ENCODE measurements at regions not wholly inside any gene's neighbourhood (a gene's known extent, or its start where the extent isn't known, plus 50 kb on each side); places are given as distances from the start of the nearest gene placed in this dataset.

GRCh38 chr10:128473911-128474310 is 347.7 kb upstream of the MKI67 start:
- no peak overlapping the region for H3K4me3 ChIP-seq (ENCODE audit: low read length)
- no peaks in the 10 kb centered on the region for H3K4me1 ChIP-seq (ENCODE audit: control insufficient read depth, insufficient read depth, low read length)
- H3K9me3 ChIP-seq (replicated peaks; ENCODE audit: low read length): peaks cover 17% of the 10 kb centered on the region
- H3K36me3 ChIP-seq (ENCODE audit: insufficient read depth, low read length): no peaks in the 10 kb centered on the region
- H3K27me3 ChIP-seq (ENCODE audit: control insufficient read depth, insufficient read depth, low read length): no peaks in the 10 kb centered on the region
- no peak overlapping the region for H3K4me2 ChIP-seq (ENCODE audit: low read length)
- H3K9ac ChIP-seq (ENCODE audit: low read depth, low read length): no peak overlapping the region

- H3K9ac ChIP-seq (ENCODE audit: low read depth, low read length): no peak overlapping the region
Observed at GRCh38 chr10:128474571-128474970, 348.3 kb upstream of the MKI67 start.

GRCh38 chr10:128475686-128476367 is 349.6 kb upstream of the MKI67 start:
- Histone ChIP-seq H3K9me3 (replicated peaks; ENCODE audit: low read length) (peaks cover 19% of the 10 kb centered on the region), H3K36me3 (ENCODE audit: insufficient read depth, low read length) (no peaks in the 10 kb centered on the region), H3K4me3 (ENCODE audit: low read length) (no peak overlapping the region), H3K27me3 (ENCODE audit: control insufficient read depth, insufficient read depth, low read length) (no peaks in the 10 kb centered on the region), H3K9ac (ENCODE audit: low read depth, low read length) (no peak overlapping the region), H3K4me1 (ENCODE audit: control insufficient read depth, insufficient read depth, low read length) (no peaks in the 10 kb centered on the region), H3K4me2 (ENCODE audit: low read length) (no peak overlapping the region)

More at GRCh38 chr10:128474571-128474970, 348.3 kb upstream of the MKI67 start:
- Histone ChIP-seq H3K4me2 (ENCODE audit: low read length) (no peak overlapping the region), H3K4me3 (ENCODE audit: low read length) (no peak overlapping the region), H3K27me3 (ENCODE audit: control insufficient read depth, insufficient read depth, low read length) (no peaks in the 10 kb centered on the region), H3K4me1 (ENCODE audit: control insufficient read depth, insufficient read depth, low read length) (no peaks in the 10 kb centered on the region), H3K9me3 (replicated peaks; ENCODE audit: low read length) (peaks cover 19% of the 10 kb centered on the region), H3K36me3 (ENCODE audit: insufficient read depth, low read length) (no peaks in the 10 kb centered on the region)

GRCh38 chr10:128476368-128476725 is 350.1 kb upstream of the MKI67 start:
- H3K9ac ChIP-seq (ENCODE audit: low read depth, low read length): no peak overlapping the region
- H3K4me3 ChIP-seq (ENCODE audit: low read length): no peak overlapping the region
- H3K4me2 ChIP-seq (ENCODE audit: low read length): no peak overlapping the region
- no peaks in the 10 kb centered on the region for H3K36me3 ChIP-seq (ENCODE audit: insufficient read depth, low read length)
- H3K9me3 ChIP-seq (replicated peaks; ENCODE audit: low read length): peaks cover 17% of the 10 kb centered on the region
- no peaks in the 10 kb centered on the region for H3K4me1 ChIP-seq (ENCODE audit: control insufficient read depth, insufficient read depth, low read length)
- H3K27me3 ChIP-seq (ENCODE audit: control insufficient read depth, insufficient read depth, low read length): no peaks in the 10 kb centered on the region

- Histone ChIP-seq H3K4me2 (ENCODE audit: low read length) (no peak overlapping the region), H3K9me3 (replicated peaks; ENCODE audit: low read length) (peaks cover 16% of the 10 kb centered on the region), H3K36me3 (ENCODE audit: insufficient read depth, low read length) (no peaks in the 10 kb centered on the region), H3K4me3 (ENCODE audit: low read length) (no peak overlapping the region), H3K9ac (ENCODE audit: low read depth, low read length) (no peak overlapping the region), H3K27me3 (ENCODE audit: control insufficient read depth, insufficient read depth, low read length) (no peaks in the 10 kb centered on the region), H3K4me1 (ENCODE audit: control insufficient read depth, insufficient read depth, low read length) (no peaks in the 10 kb centered on the region)
Observed at GRCh38 chr10:128476845-128477244, 350.6 kb upstream of the MKI67 start.

- no peak overlapping the region for H3K4me2 ChIP-seq (ENCODE audit: low read length)
- H3K9me3 ChIP-seq (replicated peaks; ENCODE audit: low read length): peaks cover 17% of the 10 kb centered on the region
Observed at GRCh38 chr10:128480601-128481000, 354.4 kb upstream of the MKI67 start.

GRCh38 chr10:128481152-128481840 is 355.1 kb upstream of the MKI67 start:
- no peaks in the 10 kb centered on the region for H3K4me1 ChIP-seq (ENCODE audit: control insufficient read depth, insufficient read depth, low read length)
- H3K9me3 ChIP-seq (replicated peaks; ENCODE audit: low read length): peaks cover 21% of the 10 kb centered on the region
- no peaks in the 10 kb centered on the region for H3K36me3 ChIP-seq (ENCODE audit: insufficient read depth, low read length)
- H3K4me2 ChIP-seq (ENCODE audit: low read length): no peak overlapping the region
- H3K27me3 ChIP-seq (ENCODE audit: control insufficient read depth, insufficient read depth, low read length): no peaks in the 10 kb centered on the region
- no peak overlapping the region for H3K9ac ChIP-seq (ENCODE audit: low read depth, low read length)
- no peak overlapping the region for H3K4me3 ChIP-seq (ENCODE audit: low read length)

More at GRCh38 chr10:128480601-128481000, 354.4 kb upstream of the MKI67 start:
- no peaks in the 10 kb centered on the region for H3K27me3 ChIP-seq (ENCODE audit: control insufficient read depth, insufficient read depth, low read length)
- no peak overlapping the region for H3K9ac ChIP-seq (ENCODE audit: low read depth, low read length)
- no peaks in the 10 kb centered on the region for H3K36me3 ChIP-seq (ENCODE audit: insufficient read depth, low read length)
- no peaks in the 10 kb centered on the region for H3K4me1 ChIP-seq (ENCODE audit: control insufficient read depth, insufficient read depth, low read length)
- H3K4me3 ChIP-seq (ENCODE audit: low read length): no peak overlapping the region

GRCh38 chr10:128482052-128482451 is 355.8 kb upstream of the MKI67 start:
- H3K4me1 ChIP-seq (ENCODE audit: control insufficient read depth, insufficient read depth, low read length): no peaks in the 10 kb centered on the region
- H3K4me2 ChIP-seq (ENCODE audit: low read length): no peak overlapping the region
- H3K9ac ChIP-seq (ENCODE audit: low read depth, low read length): no peak overlapping the region
- H3K9me3 ChIP-seq (replicated peaks; ENCODE audit: low read length): peaks cover 21% of the 10 kb centered on the region
- no peak overlapping the region for H3K4me3 ChIP-seq (ENCODE audit: low read length)
- no peaks in the 10 kb centered on the region for H3K27me3 ChIP-seq (ENCODE audit: control insufficient read depth, insufficient read depth, low read length)
- no peaks in the 10 kb centered on the region for H3K36me3 ChIP-seq (ENCODE audit: insufficient read depth, low read length)

- H3K9me3 ChIP-seq (replicated peaks; ENCODE audit: low read length): peaks cover 29% of the 10 kb centered on the region
- no peak overlapping the region for H3K9ac ChIP-seq (ENCODE audit: low read depth, low read length)
- no peaks in the 10 kb centered on the region for H3K4me1 ChIP-seq (ENCODE audit: control insufficient read depth, insufficient read depth, low read length)
- H3K27me3 ChIP-seq (ENCODE audit: control insufficient read depth, insufficient read depth, low read length): no peaks in the 10 kb centered on the region
- H3K4me3 ChIP-seq (ENCODE audit: low read length): no peak overlapping the region
- H3K4me2 ChIP-seq (ENCODE audit: low read length): no peak overlapping the region
- H3K36me3 ChIP-seq (ENCODE audit: insufficient read depth, low read length): no peaks in the 10 kb centered on the region
Observed at GRCh38 chr10:128483216-128483615, 357.0 kb upstream of the MKI67 start.

- H3K4me1 ChIP-seq (ENCODE audit: control insufficient read depth, insufficient read depth, low read length): no peaks in the 10 kb centered on the region
- H3K4me3 ChIP-seq (ENCODE audit: low read length): no peak overlapping the region
- H3K9me3 ChIP-seq (replicated peaks; ENCODE audit: low read length): peaks cover 24% of the 10 kb centered on the region
- H3K9ac ChIP-seq (ENCODE audit: low read depth, low read length): no peak overlapping the region
- no peaks in the 10 kb centered on the region for H3K27me3 ChIP-seq (ENCODE audit: control insufficient read depth, insufficient read depth, low read length)
- no peaks in the 10 kb centered on the region for H3K36me3 ChIP-seq (ENCODE audit: insufficient read depth, low read length)
- no peak overlapping the region for H3K4me2 ChIP-seq (ENCODE audit: low read length)
Observed at GRCh38 chr10:128484041-128484440, 357.8 kb upstream of the MKI67 start.

- Histone ChIP-seq H3K9me3 (replicated peaks; ENCODE audit: low read length) (peaks cover 29% of the 10 kb centered on the region), H3K4me1 (ENCODE audit: control insufficient read depth, insufficient read depth, low read length) (no peaks in the 10 kb centered on the region)
Observed at GRCh38 chr10:128485701-128486235, 359.5 kb upstream of the MKI67 start.

GRCh38 chr10:128487517-128487916 is 361.3 kb upstream of the MKI67 start:
- no peaks in the 10 kb centered on the region for H3K36me3 ChIP-seq (ENCODE audit: insufficient read depth, low read length)
- H3K4me2 ChIP-seq (ENCODE audit: low read length): no peak overlapping the region
- H3K9ac ChIP-seq (ENCODE audit: low read depth, low read length): no peak overlapping the region
- no peaks in the 10 kb centered on the region for H3K4me1 ChIP-seq (ENCODE audit: control insufficient read depth, insufficient read depth, low read length)
- no peaks in the 10 kb centered on the region for H3K27me3 ChIP-seq (ENCODE audit: control insufficient read depth, insufficient read depth, low read length)
- H3K4me3 ChIP-seq (ENCODE audit: low read length): no peak overlapping the region
- H3K9me3 ChIP-seq (replicated peaks; ENCODE audit: low read length): peaks cover 39% of the 10 kb centered on the region

More at GRCh38 chr10:128485701-128486235, 359.5 kb upstream of the MKI67 start:
- Histone ChIP-seq H3K9ac (ENCODE audit: low read depth, low read length) (no peak overlapping the region), H3K4me2 (ENCODE audit: low read length) (no peak overlapping the region), H3K4me3 (ENCODE audit: low read length) (no peak overlapping the region), H3K36me3 (ENCODE audit: insufficient read depth, low read length) (no peaks in the 10 kb centered on the region), H3K27me3 (ENCODE audit: control insufficient read depth, insufficient read depth, low read length) (no peaks in the 10 kb centered on the region)
